ENCODE measurements at regions not wholly inside any gene's neighbourhood (a gene's known extent, or its start where the extent isn't known, plus 50 kb on each side); places are given as distances from the start of the nearest gene placed in this dataset.
"Not testable (repeated sequence)": the region's sequence is repeated elsewhere in the genome, so short reads cannot be mapped to it uniquely, and the experiment has no call there.

GRCh38 chr16:86888231-86889053 is 310.1 kb downstream of the FOXL1 start:
- DNase-seq (ENCODE audit: low read depth) = no peak

- DNase-seq (ENCODE audit: low read depth) = not testable (repeated sequence)
Observed at GRCh38 chr16:86889054-86889366, 310.7 kb downstream of the FOXL1 start.

GRCh38 chr16:86889974-86890373 is 311.6 kb downstream of the FOXL1 start:
- no peak for DNase-seq (ENCODE audit: low read depth)

DNA sequence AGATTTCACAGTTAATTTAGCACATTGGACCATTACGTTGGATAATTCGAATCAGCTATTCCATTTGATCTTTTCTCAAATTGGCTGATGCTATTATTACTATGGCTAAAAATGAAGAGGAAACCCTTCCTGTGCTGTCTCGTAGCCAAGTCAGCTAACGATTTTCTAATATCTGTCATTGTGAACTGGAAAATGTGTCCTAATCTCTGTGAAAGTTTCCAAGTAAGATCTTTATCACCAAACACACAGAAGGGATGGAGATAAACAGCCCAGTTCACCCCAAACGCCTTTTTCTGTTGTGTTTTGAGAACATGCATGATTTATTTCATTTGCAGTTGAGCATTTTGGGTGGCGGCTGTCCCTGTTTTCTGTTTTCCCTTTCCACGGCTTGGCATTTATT is 312.8 kb downstream of the FOXL1 start:
- no peak for DNase-seq (ENCODE audit: low read depth)

- no peak for DNase-seq (ENCODE audit: low read depth)
Observed at GRCh38 chr16:86891631-86892030, 313.3 kb downstream of the FOXL1 start.

GRCh38 chr16:86892509-86892908 is 314.2 kb downstream of the FOXL1 start:
- DNase-seq (ENCODE audit: low read depth) = no peak

DNA sequence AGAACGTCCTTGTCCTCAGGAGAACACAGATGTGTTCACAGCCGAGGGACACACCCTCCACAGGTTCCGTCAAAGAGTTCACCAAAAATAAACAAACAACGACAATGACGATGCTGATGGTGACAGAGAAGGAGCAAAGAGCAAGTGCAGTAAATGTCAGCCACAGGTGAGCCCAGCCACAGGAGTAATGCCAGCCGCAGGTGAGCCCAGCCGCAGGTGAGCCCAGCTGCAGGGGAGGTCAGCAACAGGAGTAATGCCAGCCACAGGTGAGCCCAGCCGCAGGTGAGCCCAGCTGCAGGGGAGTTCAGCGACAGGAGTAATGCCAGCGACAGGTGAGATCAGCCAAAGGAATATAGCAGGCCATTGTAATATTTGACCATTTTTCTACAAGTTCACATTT is 315.2 kb downstream of the FOXL1 start:
- DNase-seq (ENCODE audit: low read depth) = no peak

- no peak for DNase-seq (ENCODE audit: low read depth)
Observed at GRCh38 chr16:86894029-86894567, 315.7 kb downstream of the FOXL1 start.

GRCh38 chr16:86894925-86895324 is 316.6 kb downstream of the FOXL1 start:
- DNase-seq (ENCODE audit: low read depth) = no peak

GRCh38 chr16:86895606-86896005 is 317.3 kb downstream of the FOXL1 start:
- DNase-seq (ENCODE audit: low read depth) = no peak

GRCh38 chr16:86896976-86897375 is 318.6 kb downstream of the FOXL1 start:
- DNase-seq (ENCODE audit: low read depth) = no peak

DNA sequence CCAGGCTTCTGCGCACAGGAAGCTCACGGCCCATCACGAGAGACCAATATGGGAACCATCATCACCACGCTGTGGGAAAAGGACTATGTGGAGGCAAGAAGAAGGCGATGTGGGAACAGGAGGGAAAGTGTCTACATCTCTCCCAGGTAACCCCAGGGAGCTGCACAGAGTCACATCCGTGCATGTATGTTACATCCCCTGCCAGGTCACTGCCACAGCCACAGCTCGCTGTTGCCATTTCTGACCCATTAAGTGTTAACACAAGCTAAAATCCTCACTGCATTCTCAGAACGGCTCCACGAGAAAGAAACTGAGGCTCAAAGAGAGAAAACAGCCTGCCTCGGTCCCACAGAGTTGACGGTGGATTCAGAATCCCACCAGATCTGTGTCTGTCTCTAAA is 319.1 kb downstream of the FOXL1 start:
- DNase-seq (ENCODE audit: low read depth) = no peak

- no peak for DNase-seq (ENCODE audit: low read depth)
Observed at GRCh38 chr16:86898386-86898785, 320.0 kb downstream of the FOXL1 start.

DNA sequence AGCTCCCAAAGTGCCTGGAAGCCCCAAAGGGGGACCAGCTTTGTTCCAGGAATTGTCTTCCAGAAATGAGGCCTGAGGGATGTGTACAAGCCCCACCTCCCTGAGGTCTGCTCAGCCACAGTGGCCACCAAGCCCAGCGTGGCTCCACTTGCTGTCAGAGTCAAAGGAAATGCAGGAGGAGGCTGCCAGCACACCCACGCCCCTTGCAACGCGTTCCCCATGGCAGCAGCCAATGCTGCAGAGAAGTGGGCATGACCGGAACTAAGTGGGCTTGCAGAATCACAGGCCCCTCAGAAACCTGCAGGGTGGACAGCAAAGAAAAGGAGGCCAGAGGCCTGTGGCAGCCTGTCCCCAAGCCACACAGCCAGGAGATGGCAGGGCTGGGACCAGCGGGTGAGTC is 320.8 kb downstream of the FOXL1 start:
- DNase-seq (ENCODE audit: low read depth) = no peak

GRCh38 chr16:86899757-86900156 is 321.4 kb downstream of the FOXL1 start:
- DNase-seq (ENCODE audit: low read depth) = no peak

- no peak for DNase-seq (ENCODE audit: low read depth)
Observed at GRCh38 chr16:86901483-86901882, 323.1 kb downstream of the FOXL1 start.

DNA sequence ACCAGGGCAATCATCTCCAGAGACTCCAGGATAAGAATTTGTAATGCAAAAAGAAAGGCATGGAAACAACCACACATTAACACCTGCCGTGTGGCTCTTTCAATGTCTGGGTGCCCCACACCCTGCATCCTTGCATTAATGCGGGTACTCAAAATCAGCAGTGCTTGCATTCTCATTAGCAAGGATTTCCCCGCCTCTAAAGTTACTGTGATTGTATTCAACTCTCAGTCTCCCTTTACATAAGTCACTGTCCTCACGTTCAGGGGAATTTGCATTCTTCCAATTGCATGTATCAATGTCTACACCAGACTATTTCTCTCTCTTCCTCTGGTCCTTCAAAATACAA is 324.3 kb downstream of the FOXL1 start:
- no peak for DNase-seq (ENCODE audit: low read depth)

GRCh38 chr16:86903068-86903467 is 324.7 kb downstream of the FOXL1 start:
- DNase-seq (ENCODE audit: low read depth) = no peak

DNA sequence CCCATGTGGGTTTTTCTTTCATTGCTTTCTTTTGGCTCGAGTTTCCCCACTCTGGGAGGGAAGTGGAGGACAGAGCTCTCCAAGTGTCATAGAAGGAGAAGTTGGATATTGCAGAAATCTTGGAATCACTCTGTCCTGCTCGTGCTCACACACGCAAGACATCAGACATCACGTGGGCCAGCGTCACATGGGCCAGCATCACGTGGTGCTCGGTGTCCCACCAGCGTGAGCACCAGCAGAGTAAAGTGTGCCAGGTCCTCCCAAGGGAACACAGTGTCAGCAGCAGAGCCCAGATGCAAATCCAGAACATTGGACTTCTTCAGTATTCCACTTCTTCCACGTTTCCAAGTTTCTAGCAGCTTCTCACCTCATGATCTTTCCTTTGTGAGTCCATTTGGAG is 327.0 kb downstream of the FOXL1 start:
- no peak for DNase-seq (ENCODE audit: low read depth)

- no peak for DNase-seq (ENCODE audit: low read depth)
Observed at GRCh38 chr16:86906623-86907022, 328.3 kb downstream of the FOXL1 start.

DNA sequence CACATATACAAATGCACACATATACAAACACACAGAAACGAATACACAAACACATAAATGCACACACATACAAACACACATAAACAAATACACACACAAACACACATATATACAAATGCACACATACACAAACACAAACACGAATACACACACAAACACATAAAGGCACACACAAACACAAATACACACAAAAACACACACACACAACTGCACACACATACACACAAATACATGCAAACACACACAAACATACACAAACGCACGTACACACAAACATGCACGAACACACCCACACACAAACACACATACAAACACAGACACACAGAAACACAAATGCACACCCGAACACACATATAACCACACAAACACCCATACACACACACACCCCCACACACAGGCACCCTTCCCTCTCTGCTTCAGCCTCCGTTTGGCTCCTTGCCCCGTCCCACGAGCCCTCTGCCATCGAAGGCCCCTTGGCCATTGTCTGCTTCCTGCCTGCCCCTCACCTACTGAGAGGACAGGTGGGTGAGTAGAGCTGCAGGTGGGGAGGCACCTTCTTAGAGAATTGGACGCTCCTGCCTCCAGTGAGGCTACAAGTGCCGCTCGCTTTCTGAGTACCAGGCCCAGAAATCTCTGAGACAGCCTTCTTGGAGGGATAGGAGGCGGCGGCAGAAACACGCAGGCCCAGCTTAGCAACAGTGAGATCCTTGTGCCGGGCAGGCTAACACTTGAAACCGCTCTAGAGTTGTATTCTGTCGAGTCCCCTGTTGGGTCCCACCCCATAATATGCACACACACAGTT is 331.2 kb downstream of the FOXL1 start:
- DNase-seq (ENCODE audit: low read depth) = no peak

DNA sequence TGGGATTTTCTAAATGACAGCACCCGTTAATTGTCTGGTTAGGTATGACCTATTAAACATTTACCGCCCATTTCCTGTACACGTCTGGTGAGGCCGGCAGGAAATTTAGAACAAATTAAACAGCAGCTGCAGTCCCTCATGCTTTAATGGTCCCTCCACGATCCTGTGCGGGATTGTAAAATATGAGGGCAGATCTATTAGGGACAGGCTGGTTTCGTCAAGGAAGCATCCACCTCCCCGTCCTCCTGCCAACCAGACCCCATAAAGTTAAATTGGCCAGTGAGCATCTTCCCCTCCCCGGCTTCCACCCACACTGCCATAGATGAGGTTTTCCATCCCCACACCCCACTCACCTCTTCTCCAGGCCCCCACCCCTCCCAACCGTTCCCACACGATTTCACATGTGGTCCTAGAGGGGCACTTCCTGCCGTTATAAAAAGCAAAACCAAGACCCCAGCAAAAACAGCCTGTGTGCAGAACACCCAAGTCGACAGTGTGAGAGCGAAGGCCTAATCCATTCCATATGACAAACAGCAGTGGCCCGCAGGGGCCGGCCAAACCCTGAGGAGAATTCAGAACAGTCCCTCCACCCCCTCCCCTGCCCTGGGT is 331.9 kb downstream of the FOXL1 start:
- no peak for DNase-seq (ENCODE audit: low read depth)

GRCh38 chr16:86911437-86911958 is 333.1 kb downstream of the FOXL1 start:
- no peak for DNase-seq (ENCODE audit: low read depth)
